ENCODE measurements at regions not wholly inside any gene's neighbourhood (a gene's known extent, or its start where the extent isn't known, plus 50 kb on each side); places are given as distances from the start of the nearest gene placed in this dataset.

GRCh38 chrY:12981074-12981473 lies 76.4 kb downstream of the DDX3Y start:
- DNase-seq: no peak

- no peak for DNase-seq
These were observed 77.7 kb downstream of the DDX3Y start for GRCh38 chrY:12982249-12982829.

GRCh38 chrY:12984637-12985344 lies 80.1 kb downstream of the DDX3Y start:
- no peak for DNase-seq

GRCh38 chrY:13017493-13017892 lies 112.8 kb downstream of the DDX3Y start:
- DNase-seq: no peak

- DNase-seq: no peak
These were observed 114.8 kb downstream of the DDX3Y start for GRCh38 chrY:13019486-13019885.

GRCh38 chrY:13020839-13021238 lies 116.2 kb downstream of the DDX3Y start:
- no peak for DNase-seq

- DNase-seq: no peak
These were observed 118.9 kb downstream of the DDX3Y start for GRCh38 chrY:13023607-13024006.

- no peak for DNase-seq
These were observed 119.8 kb downstream of the DDX3Y start for GRCh38 chrY:13024447-13024846.

- DNase-seq: no peak
These were observed 122.2 kb downstream of the DDX3Y start for GRCh38 chrY:13026906-13027305.

- no peak for DNase-seq
These were observed 135.6 kb downstream of the DDX3Y start for GRCh38 chrY:13040232-13040631.

GRCh38 chrY:13053501-13053900 lies 148.8 kb downstream of the DDX3Y start:
- DNase-seq: no peak

- DNase-seq: no peak
These were observed 161.7 kb downstream of the DDX3Y start for GRCh38 chrY:13066372-13066771.

- no peak for DNase-seq
These were observed 164.0 kb downstream of the DDX3Y start for GRCh38 chrY:13068696-13069095.

- DNase-seq: no peak
These were observed 164.4 kb downstream of the DDX3Y start for GRCh38 chrY:13069111-13069510.

GRCh38 chrY:13082748-13083147 lies 178.1 kb downstream of the DDX3Y start:
- no peak for DNase-seq

- no peak for DNase-seq
These were observed 186.9 kb downstream of the DDX3Y start for GRCh38 chrY:13091575-13091974.

- DNase-seq: no peak
These were observed 188.3 kb downstream of the DDX3Y start for GRCh38 chrY:13092986-13093385.

- no peak for DNase-seq
These were observed 188.8 kb downstream of the DDX3Y start for GRCh38 chrY:13093461-13093860.

GRCh38 chrY:13094411-13094810 lies 189.7 kb downstream of the DDX3Y start:
- peak; percentile 0 for DNase-seq

GRCh38 chrY:13094904-13095600 lies 190.4 kb downstream of the DDX3Y start:
- no peak for DNase-seq

GRCh38 chrY:13126881-13127456 lies 222.3 kb downstream of the DDX3Y start:
- DNase-seq: peak; percentile 22

- peak; percentile 20 for DNase-seq
These were observed 222.8 kb downstream of the DDX3Y start for GRCh38 chrY:13127476-13127875.

GRCh38 chrY:13149148-13149547 lies 244.5 kb downstream of the DDX3Y start:
- no peak for DNase-seq

GRCh38 chrY:13167698-13168097 lies 263.0 kb downstream of the DDX3Y start:
- DNase-seq: no peak

Measured in NK-92 treated with Interleukin-12 subunit alpha and Interleukin-12 subunit beta, amount 100 ng/mL, for 24 hours (cell line).